Esophagus muscularis mucosa (tissue), 4 donors: ENCODE measurements at regions not wholly inside any gene's neighbourhood (a gene's known extent, or its start where the extent isn't known, plus 50 kb on each side); places are given as distances from the start of the nearest gene placed in this dataset.

Source experiments
- DNase-seq: peaks from one replicate; pipeline ENCODE4 v3.0.0-alpha.2; 2017; ENCODE audit errors: extremely low spot score
- H3K27ac ChIP-seq, 4 donors: fragments of 200-600 bp; sonication (generic); replicated peaks in 1 of 4; 1 replicate in 3 of 4; 2 replicates in 1 of 4; pipeline ENCODE4 v1.5.1; 2016 to 2019; ENCODE audit warnings: mild to moderate bottlenecking in 1 of 4
- H3K27me3 ChIP-seq, 4 donors: fragments of 200-600 bp; sonication (generic); one replicate each; pipeline versions ENCODE4 v1.5.1 to v1.6.0; 2016 to 2019
- H3K36me3 ChIP-seq, 4 donors: fragments of 200-600 bp; sonication (generic); one replicate each; pipeline ENCODE4 v1.5.1; 2016 to 2019
- H3K4me1 ChIP-seq, 4 donors: fragments of 200-600 bp; sonication (generic); one replicate each; pipeline ENCODE4 v1.5.1; 2016 to 2019
- H3K4me3 ChIP-seq, 4 donors: fragments of 200-600 bp; sonication (generic); 1 replicate in 2 of 4; 2 replicates in 2 of 4; pipeline ENCODE4 v1.5.1; 2016 to 2019; ENCODE audit warnings: mild to moderate bottlenecking in 4 of 4, moderate library complexity in 1 of 4
- H3K9me3 ChIP-seq, 4 donors: fragments of 200-600 bp; sonication (generic); 1 replicate in 3 of 4; 2 replicates in 1 of 4; pipeline ENCODE4 v1.5.1; 2016 to 2019
- CTCF ChIP-seq, 3 experiments: fragments of 200-600 bp in 2 of 3; fragments of 450-650 bp in 1 of 3; sonication (generic) in 2 of 3; IDR thresholded peaks; one replicate each; pipeline ENCODE4 v1.5.1; 2017 to 2019; ENCODE audit warnings: antibody characterized with exemption in 3 of 3, mild to moderate bottlenecking in 2 of 3, moderate library complexity in 1 of 3
- EP300 ChIP-seq: sonication (generic); formaldehyde crosslinking; IDR thresholded peaks from one replicate; pipeline ENCODE4 v1.6.1; 2017; ENCODE audit warnings: antibody characterized with exemption
- POLR2A ChIP-seq: fragments of 450-650 bp; IDR thresholded peaks from one replicate; pipeline ENCODE4 v1.6.1; 2017; ENCODE audit warnings: antibody characterized with exemption, moderate library complexity, mild to moderate bottlenecking, low read depth
- POLR2AphosphoS5 ChIP-seq, 2 donors: sonication (generic); formaldehyde crosslinking; IDR thresholded peaks; one replicate each; pipeline ENCODE4 v1.6.1; 2017; ENCODE audit warnings: antibody characterized with exemption in 2 of 2
- WGBS: methylation state at CpG from one replicate; pipeline ENCODE4 v1.1.5; 2018; 5-methylcytosine and 5-hydroxymethylcytosine counted together
- intact Hi-C: fragments of 100-400 bp; cut with DNase I; formaldehyde crosslinking; loops from one replicate; pipeline ENCODE4 v1.15.1; 2023

- no peak for DNase-seq
- intact Hi-C loops: no loop called here
- WGBS: 93% methylated on average over 4 of the region's 4 CpGs
- Histone ChIP-seq H3K27me3 (no peaks in the 10 kb centered on the region), H3K36me3 (no peaks in the 10 kb centered on the region), H3K4me3 (no peak overlapping the region), H3K9me3 (peaks cover 0 to 8% (median 2%) of the 10 kb centered on the region in 4 donors), H3K4me1 (peaks cover 0 to 6% (median 2%) of the 10 kb centered on the region in 4 donors), H3K27ac (no peak overlapping the region)
- TF ChIP-seq CTCF (IDR thresholded peaks at IDR 0.05): no peak
- no peak for TF ChIP-seq EP300
- no peak for TF ChIP-seq POLR2A
- TF ChIP-seq POLR2AphosphoS5 (IDR thresholded peaks at IDR 0.05): no peak
These were observed 89.2 kb upstream of the POMGNT2 start for GRCh38 chr3:43195115-43195498.

DNA sequence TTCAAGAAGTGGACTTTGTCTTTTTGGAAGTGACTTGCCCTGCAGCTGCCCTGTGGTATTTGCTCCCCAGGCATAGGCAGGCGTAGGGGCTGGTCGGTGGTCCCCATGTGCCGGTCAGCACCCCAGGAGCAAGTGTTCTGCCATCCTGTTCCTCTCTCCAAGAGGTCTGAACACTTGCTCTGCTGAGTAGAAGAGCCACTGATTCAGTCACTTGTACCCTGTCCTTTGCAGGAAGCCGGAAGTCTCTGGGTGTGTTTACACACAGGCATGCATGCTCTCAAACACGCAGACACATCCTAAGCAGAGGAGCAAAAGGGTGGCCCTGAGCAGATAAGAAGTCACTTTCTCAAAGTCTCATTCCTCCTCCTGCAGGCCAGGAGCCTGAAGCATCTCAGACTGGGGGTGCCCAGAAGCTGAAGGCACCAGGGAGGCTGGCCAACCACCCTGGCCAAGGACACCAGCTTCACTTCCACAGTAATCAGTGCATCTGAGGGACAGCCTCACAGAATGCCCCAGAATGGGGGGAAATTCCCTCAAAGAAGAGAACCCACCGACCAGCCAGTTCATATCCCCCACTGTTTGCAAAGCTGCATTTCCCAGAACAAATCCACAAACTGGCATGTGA lies 88.7 kb upstream of the POMGNT2 start:
- DNase-seq: no peak
- Histone ChIP-seq H3K4me3 (no peak overlapping the region), H3K4me1 (peaks cover 0 to 6% (median 2%) of the 10 kb centered on the region in 4 donors), H3K36me3 (no peaks in the 10 kb centered on the region), H3K9me3 (peaks cover 0 to 8% (median 2%) of the 10 kb centered on the region in 4 donors), H3K27ac (no peak overlapping the region), H3K27me3 (no peaks in the 10 kb centered on the region)
- intact Hi-C loops: no loop called here
- no peak for TF ChIP-seq POLR2A
- TF ChIP-seq EP300: no peak
- TF ChIP-seq POLR2AphosphoS5 (IDR thresholded peaks at IDR 0.05): no peak
- TF ChIP-seq CTCF (IDR thresholded peaks at IDR 0.05): no peak
- WGBS: 82% methylated on average over 6 of the region's 6 CpGs

GRCh38 chr3:43194069-43194468 lies 88.2 kb upstream of the POMGNT2 start:
- intact Hi-C loops: no loop called here
- no peak for DNase-seq
- H3K27me3 ChIP-seq: no peaks in the 10 kb centered on the region
- H3K27ac ChIP-seq: no peak overlapping the region
- no peak overlapping the region for H3K4me3 ChIP-seq
- H3K9me3 ChIP-seq: peaks cover 0 to 4% (median 2%) of the 10 kb centered on the region in 4 donors
- H3K36me3 ChIP-seq: no peaks in the 10 kb centered on the region
- WGBS: 89% methylated on average over 6 of the region's 6 CpGs
- peaks cover 0 to 6% (median 2%) of the 10 kb centered on the region in 4 donors for H3K4me1 ChIP-seq
- TF ChIP-seq CTCF (IDR thresholded peaks at IDR 0.05) (no peak), POLR2A (no peak), POLR2AphosphoS5 (IDR thresholded peaks at IDR 0.05) (no peak), EP300 (no peak)

GRCh38 chr3:43192028-43192427 lies 86.1 kb upstream of the POMGNT2 start:
- intact Hi-C loops: no loop called here
- no peaks in the 10 kb centered on the region for H3K9me3 ChIP-seq
- H3K36me3 ChIP-seq: no peaks in the 10 kb centered on the region
- H3K4me1 ChIP-seq: peaks cover 0 to 6% (median 2%) of the 10 kb centered on the region in 4 donors
- no peak for TF ChIP-seq EP300
- no peak for TF ChIP-seq POLR2A
- TF ChIP-seq POLR2AphosphoS5 (IDR thresholded peaks at IDR 0.05): no peak
- no peak for TF ChIP-seq CTCF (IDR thresholded peaks at IDR 0.05)
- DNase-seq: no peak
- H3K4me3 ChIP-seq: no peak overlapping the region
- no peak overlapping the region for H3K27ac ChIP-seq
- no peaks in the 10 kb centered on the region for H3K27me3 ChIP-seq
- WGBS: 51% methylated on average over 2 of the region's 2 CpGs

DNA sequence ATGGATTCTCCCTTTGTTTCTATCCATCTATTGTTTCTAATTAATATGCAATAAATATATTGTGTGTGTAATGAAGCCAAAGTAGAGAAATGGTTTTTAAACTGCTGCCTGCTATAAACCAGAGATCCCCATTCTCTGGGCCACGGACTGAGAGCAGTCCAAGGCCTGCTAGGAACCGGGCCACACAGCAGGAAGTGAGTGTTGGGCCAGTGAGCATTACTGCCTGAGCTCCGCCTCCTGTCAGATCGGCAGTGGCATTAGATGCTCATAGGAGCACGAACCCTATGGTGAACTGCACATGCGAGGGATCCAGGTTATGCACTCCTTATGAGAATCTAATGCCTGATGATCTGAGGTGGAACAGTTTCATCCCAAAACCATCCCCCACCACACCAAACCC lies 85.2 kb upstream of the POMGNT2 start:
- Histone ChIP-seq H3K4me1 (peaks cover 0 to 6% (median 2%) of the 10 kb centered on the region in 4 donors), H3K9me3 (no peaks in the 10 kb centered on the region), H3K27ac (no peak overlapping the region), H3K4me3 (no peak overlapping the region), H3K36me3 (no peaks in the 10 kb centered on the region), H3K27me3 (no peaks in the 10 kb centered on the region)
- 65% methylated on average over 6 of the region's 6 CpGs for WGBS
- DNase-seq: no peak
- intact Hi-C loops: no loop called here
- TF ChIP-seq CTCF (IDR thresholded peaks at IDR 0.05) (no peak), EP300 (no peak), POLR2A (no peak), POLR2AphosphoS5 (IDR thresholded peaks at IDR 0.05) (no peak)
